Endothelial cell of umbilical vein (primary cell): ENCODE measurements at regions not wholly inside any gene's neighbourhood (a gene's known extent, or its start where the extent isn't known, plus 50 kb on each side); places are given as distances from the start of the nearest gene placed in this dataset.

Source experiments
- BruUV-seq: library from RNA; stranded (reverse); fragments of 400-500 nt; replicated peaks from 2 replicates; lab custom pipeline; 2021; lab: Mats Ljungman, UMichigan
- CTCF ChIA-PET: fragments of 300-600, 350-600 bp; sonication (Branson Sonifier 250); formaldehyde crosslinking; loops from one replicate; lab custom pipeline; 2021; ENCODE audit warnings: antibody characterized with exemption, inconsistent platforms; lab: Charles Lee
- POLR2A ChIA-PET: fragments of 300-600, 350-600 bp; sonication (Branson Sonifier 250); formaldehyde crosslinking; loops from one replicate; lab custom pipeline; 2021; ENCODE audit warnings: antibody characterized with exemption, inconsistent platforms; lab: Charles Lee
- DNase-seq: peaks from one replicate; pipeline ENCODE4 v3.0.0-alpha.2; 2011; ENCODE audit warnings: low read depth, low spot score
- FAIRE-seq: peaks from 2 replicates; lab custom pipeline; 2011; peaks lifted over from hg19 to GRCh38; lab: Jason Lieb, UNC
- H2AFZ ChIP-seq: 2 replicates; pipeline ENCODE4 v1.6.0; 2012; ENCODE audit warnings: low read depth, low read length, control low read depth, inconsistent platforms
- H3K27ac ChIP-seq: 2 replicates; pipeline ENCODE4 v1.5.1; 2011; ENCODE audit warnings: low read depth, mild to moderate bottlenecking, control low read depth, low read length, moderate library complexity; ENCODE audit not compliant: insufficient read depth
- H3K27me3 ChIP-seq, 2 experiments: 2 replicates each; pipeline versions ENCODE4 v1.6.0 to v1.6.1; 2011; ENCODE audit warnings: low read length in 2 of 2, mixed read lengths in 1 of 2; ENCODE audit not compliant: control insufficient read depth in 2 of 2, insufficient read depth in 2 of 2
- H3K36me3 ChIP-seq, 2 experiments: 2 replicates in 1 of 2; 3 replicates in 1 of 2; pipeline ENCODE4 v1.5.1; 2011; ENCODE audit warnings: low read length in 2 of 2, mild to moderate bottlenecking in 1 of 2, moderate library complexity in 1 of 2; ENCODE audit not compliant: control insufficient read depth in 2 of 2, insufficient read depth in 2 of 2; ENCODE audit errors: extremely low read depth in 1 of 2
- H3K4me1 ChIP-seq: 3 replicates; pipeline ENCODE4 v1.5.1; 2011; ENCODE audit warnings: mild to moderate bottlenecking, low read length; ENCODE audit not compliant: control insufficient read depth, insufficient read depth; ENCODE audit errors: extremely low read depth
- H3K4me2 ChIP-seq: 2 replicates; pipeline ENCODE4 v1.6.1; 2011; ENCODE audit warnings: low read length, control low read depth, mixed read lengths; ENCODE audit not compliant: insufficient read depth
- H3K4me3 ChIP-seq, 3 experiments: fragments of 200-600 bp in 1 of 3; sonication (generic), shearing (Covaris generic) in 1 of 3; replicated peaks in 1 of 3; 2 replicates each; pipeline ENCODE4 v1.5.1; 2011 to 2016; ENCODE audit warnings: control low read depth in 3 of 3, low read length in 3 of 3, mild to moderate bottlenecking in 2 of 3, inconsistent platforms in 1 of 3, low read depth in 1 of 3, moderate library complexity in 1 of 3; ENCODE audit not compliant: insufficient read depth in 1 of 3
- H3K79me2 ChIP-seq: 2 replicates; pipeline ENCODE4 v1.6.0; 2012; ENCODE audit warnings: low read length, inconsistent platforms; ENCODE audit not compliant: control insufficient read depth, insufficient read depth
- H3K9ac ChIP-seq: replicated peaks from 2 replicates; pipeline ENCODE3; 2011; ENCODE audit warnings: low read length, control low read depth; ENCODE audit not compliant: insufficient read depth; ENCODE audit errors: extremely low read depth
- H3K9me1 ChIP-seq: replicated peaks from 3 replicates; pipeline ENCODE4 v1.6.0; 2011; ENCODE audit warnings: mild to moderate bottlenecking, low read length; ENCODE audit not compliant: control insufficient read depth, insufficient read depth; ENCODE audit errors: extremely low read depth
- H3K9me3 ChIP-seq: replicated peaks from 2 replicates; pipeline ENCODE4 v1.5.1; 2012; ENCODE audit warnings: low read length, inconsistent platforms; ENCODE audit not compliant: control insufficient read depth, insufficient read depth
- H4K20me1 ChIP-seq: replicated peaks from 2 replicates; pipeline ENCODE3; 2011; ENCODE audit warnings: mild to moderate bottlenecking, low read length; ENCODE audit not compliant: control insufficient read depth, insufficient read depth; ENCODE audit errors: extremely low read depth
- CTCF ChIP-seq, 2 donors: IDR thresholded peaks; 1 replicate in 1 of 2; 2 replicates in 1 of 2; pipeline ENCODE4 v1.5.1; 2011; ENCODE audit warnings: low read length in 2 of 2, mild to moderate bottlenecking in 2 of 2, moderate library complexity in 2 of 2, control low read depth in 1 of 2, inconsistent platforms in 1 of 2, low read depth in 1 of 2; ENCODE audit not compliant: insufficient read depth in 1 of 2; ENCODE audit errors: extremely low read depth in 1 of 2
- EZH2 ChIP-seq: IDR thresholded peaks from 2 replicates; pipeline ENCODE4 v1.6.1; 2012; ENCODE audit warnings: borderline replicate concordance, low read depth, mild to moderate bottlenecking, moderate library complexity, low read length, inconsistent platforms; ENCODE audit not compliant: severe bottlenecking
- FOS ChIP-seq: IDR thresholded peaks from 2 replicates; pipeline ENCODE4 v1.6.1; 2011; ENCODE audit warnings: mild to moderate bottlenecking, low read length, moderate library complexity, borderline replicate concordance; ENCODE audit not compliant: insufficient read depth
- MAX ChIP-seq: IDR thresholded peaks from 2 replicates; pipeline ENCODE4 v1.6.1; 2011; ENCODE audit not compliant: insufficient read depth, insufficient read length
- POLR2A ChIP-seq: IDR thresholded peaks from 2 replicates; pipeline ENCODE4 v1.6.1; 2012; ENCODE audit warnings: low read depth, mild to moderate bottlenecking, control low read depth, low read length
- dilution Hi-C: fragments of 300-500 bp; cut with MboI; formaldehyde crosslinking; loops from one replicate; pipeline ENCODE4 v1.15.0; 2019; ENCODE audit warnings: low sequenced_read_pairs; ENCODE audit not compliant: extremely low pct_ligation_motif_present
- intact Hi-C: fragments of 100-400 bp; cut with micrococcal nuclease; formaldehyde crosslinking; loops from one replicate; pipeline ENCODE4 v1.10.0; 2022

GRCh38 chr6:95948324-95948723, 67.5 kb upstream of the FUT9 start:
- no peaks in the 10 kb centered on the region for H3K79me2 ChIP-seq
- H3K27ac ChIP-seq = no peak overlapping the region
- FAIRE-seq (no peak), DNase-seq (no peak)
- H3K36me3 ChIP-seq = no peaks in the 10 kb centered on the region
- H3K4me3 ChIP-seq = no peak overlapping the region
- H3K9me3 ChIP-seq = peaks cover 5% of the 10 kb centered on the region
- no peaks in the 10 kb centered on the region for H3K4me1 ChIP-seq
- no peak overlapping the region for H3K4me2 ChIP-seq
- H3K27me3 ChIP-seq = no peaks in the 10 kb centered on the region
- no peak overlapping the region for H2AFZ ChIP-seq
- H3K9ac ChIP-seq = no peak overlapping the region
- dilution Hi-C loops (no loop called here), intact Hi-C loops (no loop called here)
- no peaks in the 10 kb centered on the region for H3K9me1 ChIP-seq
- ChIA-PET POLR2A (no interaction called here), CTCF (no interaction called here)
- TF ChIP-seq POLR2A = no peak
- TF ChIP-seq CTCF (IDR thresholded peaks at IDR 0.05; ENCODE audit: extremely low read depth in 1 of 2, insufficient read depth in 1 of 2, low read depth in 1 of 2, low read length in 2 of 2) = no peak
- TF ChIP-seq FOS = no peak
- H4K20me1 ChIP-seq = no peaks in the 10 kb centered on the region
- no TSS peak for BruUV-seq

- CTCF ChIA-PET = no interaction called here
- TF ChIP-seq EZH2 = no peak
- TF ChIP-seq FOS = no peak
- no peak for TF ChIP-seq MAX
- no peak overlapping the region for H3K9ac ChIP-seq
- POLR2A ChIA-PET = no interaction called here
- no peak overlapping the region for H3K4me2 ChIP-seq
- no peaks in the 10 kb centered on the region for H3K36me3 ChIP-seq
- no peaks in the 10 kb centered on the region for H3K79me2 ChIP-seq
- H4K20me1 ChIP-seq = no peaks in the 10 kb centered on the region
- intact Hi-C loops (no loop called here), dilution Hi-C loops (no loop called here)
- no TSS peak for BruUV-seq
- FAIRE-seq (no peak), DNase-seq (no peak)
- no peak overlapping the region for H2AFZ ChIP-seq
- no peaks in the 10 kb centered on the region for H3K9me1 ChIP-seq
- H3K4me3 ChIP-seq = no peak overlapping the region
- no peaks in the 10 kb centered on the region for H3K27me3 ChIP-seq
- H3K4me1 ChIP-seq = no peaks in the 10 kb centered on the region
- H3K9me3 ChIP-seq = peaks cover 5% of the 10 kb centered on the region
- H3K27ac ChIP-seq = no peak overlapping the region
Observed at GRCh38 chr6:95949985-95950384, 65.8 kb upstream of the FUT9 start.
